DOHH2 (cell line): ENCODE measurements at regions not wholly inside any gene's neighbourhood (a gene's known extent, or its start where the extent isn't known, plus 50 kb on each side); places are given as distances from the start of the nearest gene placed in this dataset.

Source experiments
- H3F3A ChIP-seq: fragments of 200-600 bp; sonication (generic), shearing (Covaris generic); 2 replicates; pipeline ENCODE4 v1.6.0; 2016; ENCODE audit warnings: antibody characterized with exemption, mild to moderate bottlenecking; ENCODE audit not compliant: control insufficient read depth, insufficient read depth
- H3K27ac ChIP-seq: fragments of 200-600 bp; sonication (generic); 2 replicates; pipeline ENCODE4 v1.5.1; 2014; ENCODE audit warnings: low read depth, mild to moderate bottlenecking, low read length, moderate library complexity
- H3K27me3 ChIP-seq: fragments of 200-600 bp; sonication (generic); 2 replicates; pipeline ENCODE4 v1.6.1; 2014; ENCODE audit warnings: mild to moderate bottlenecking, low read length, mixed read lengths; ENCODE audit not compliant: control insufficient read depth
- H3K36me3 ChIP-seq: fragments of 200-600 bp; sonication (generic); 2 replicates; pipeline ENCODE4 v1.6.1; 2014; ENCODE audit warnings: mild to moderate bottlenecking, low read length, moderate library complexity, mixed read lengths; ENCODE audit not compliant: control insufficient read depth
- H3K4me1 ChIP-seq: fragments of 200-600 bp; sonication (generic); 2 replicates; pipeline ENCODE4 v1.6.1; 2014; ENCODE audit warnings: mild to moderate bottlenecking, low read length, mixed read lengths; ENCODE audit not compliant: control insufficient read depth
- H3K4me2 ChIP-seq: fragments of 200-600 bp; sonication (generic); 2 replicates; pipeline ENCODE4 v1.6.0; 2014; ENCODE audit warnings: mild to moderate bottlenecking, low read length, moderate library complexity
- H3K4me3 ChIP-seq: fragments of 200-600 bp; sonication (generic); 2 replicates; pipeline ENCODE4 v1.5.1; 2014; ENCODE audit warnings: mild to moderate bottlenecking, low read length, mixed read lengths
- H3K79me2 ChIP-seq: fragments of 200-600 bp; sonication (generic); 2 replicates; pipeline ENCODE4 v1.6.1; 2014; ENCODE audit warnings: mild to moderate bottlenecking, low read length, mixed read lengths; ENCODE audit not compliant: control insufficient read depth
- H3K9me2 ChIP-seq: fragments of 200-600 bp; sonication (generic); replicated peaks from 2 replicates; pipeline ENCODE4 v1.6.1; 2014; ENCODE audit warnings: mild to moderate bottlenecking, low read length, mixed read lengths; ENCODE audit not compliant: control insufficient read depth
- H3K9me3 ChIP-seq: fragments of 200-600 bp; sonication (generic); 2 replicates; pipeline ENCODE4 v1.6.1; 2014; ENCODE audit warnings: antibody characterized with exemption, low read length, mixed read lengths; ENCODE audit not compliant: control insufficient read depth, insufficient read depth
- H4K20me1 ChIP-seq: fragments of 200-600 bp; sonication (generic); 2 replicates; pipeline ENCODE4 v1.6.0; 2014; ENCODE audit warnings: low read depth, mild to moderate bottlenecking, antibody characterized with exemption, low read length, moderate library complexity; ENCODE audit not compliant: control insufficient read depth, insufficient read depth
- CTCF ChIP-seq: fragments of 200-600 bp; sonication (generic); IDR thresholded peaks from one replicate; pipeline ENCODE4 v1.5.1; 2014; ENCODE audit warnings: antibody characterized with exemption, mild to moderate bottlenecking, low read depth, low read length; ENCODE audit not compliant: poor library complexity, severe bottlenecking
- EZH2phosphoT487 ChIP-seq: fragments of 200-600 bp; sonication (generic); IDR thresholded peaks from 2 replicates; pipeline ENCODE4 v1.6.1; 2017; ENCODE audit warnings: borderline replicate concordance, mild to moderate bottlenecking, antibody characterized with exemption, low read length, moderate library complexity, mixed read lengths

GRCh38 chr10:89121764-89122020, 85.4 kb downstream of the CH25H start:
- Histone ChIP-seq H3K27ac (no peak overlapping the region), H3F3A (no peaks in the 10 kb centered on the region), H4K20me1 (no peaks in the 10 kb centered on the region), H3K9me2 (no peaks in the 10 kb centered on the region), H3K36me3 (no peaks in the 10 kb centered on the region), H3K79me2 (no peaks in the 10 kb centered on the region), H3K27me3 (peaks cover 6% of the 10 kb centered on the region), H3K9me3 (no peaks in the 10 kb centered on the region), H3K4me3 (no peak overlapping the region), H3K4me2 (no peak overlapping the region), H3K4me1 (peaks cover 6% of the 10 kb centered on the region; the same call in 1 of the 2 replicates)
- TF ChIP-seq CTCF (no peak), EZH2phosphoT487 (no peak)

GRCh38 chr10:89120931-89121763, 86.0 kb downstream of the CH25H start:
- no peaks in the 10 kb centered on the region for H3K36me3 ChIP-seq
- H3K79me2 ChIP-seq, result no peaks in the 10 kb centered on the region
- H3K4me2 ChIP-seq, result no peak overlapping the region
- no peak overlapping the region for H3K4me3 ChIP-seq
- TF ChIP-seq CTCF, result no peak
- TF ChIP-seq EZH2phosphoT487, result no peak
- H4K20me1 ChIP-seq, result no peaks in the 10 kb centered on the region
- H3K9me3 ChIP-seq, result no peaks in the 10 kb centered on the region
- H3K27me3 ChIP-seq, result peaks cover 6% of the 10 kb centered on the region
- H3K4me1 ChIP-seq, result peaks cover 6% of the 10 kb centered on the region; the same call in 1 of the 2 replicates
- no peak overlapping the region for H3K27ac ChIP-seq
- no peaks in the 10 kb centered on the region for H3F3A ChIP-seq
- H3K9me2 ChIP-seq, result no peaks in the 10 kb centered on the region

DNA sequence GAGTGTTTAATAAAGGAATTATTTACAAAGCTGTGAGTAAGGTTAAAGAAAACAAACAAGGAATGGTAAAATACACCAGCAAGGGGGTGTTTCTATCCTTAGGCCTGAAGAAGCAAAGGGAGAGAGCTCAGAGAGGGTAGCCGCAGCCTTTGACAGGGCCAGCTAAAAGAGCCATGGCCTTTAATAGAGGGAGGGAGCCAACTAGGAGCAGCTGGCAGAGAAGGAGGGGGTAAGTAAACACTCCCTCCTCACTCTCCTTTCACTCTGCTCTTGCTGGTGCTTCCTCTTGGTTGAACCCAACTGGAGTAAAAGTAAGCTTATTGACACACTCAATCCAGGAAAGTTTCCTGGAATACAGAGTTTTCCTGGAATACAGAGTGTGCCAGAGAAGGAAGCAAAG, 87.5 kb downstream of the CH25H start:
- H3F3A ChIP-seq, result no peaks in the 10 kb centered on the region
- no peaks in the 10 kb centered on the region for H3K36me3 ChIP-seq
- peaks cover 6% of the 10 kb centered on the region; the same call in 1 of the 2 replicates for H3K4me1 ChIP-seq
- TF ChIP-seq CTCF (no peak), EZH2phosphoT487 (no peak)
- H3K79me2 ChIP-seq, result no peaks in the 10 kb centered on the region
- no peak overlapping the region for H3K4me2 ChIP-seq
- no peaks in the 10 kb centered on the region for H4K20me1 ChIP-seq
- no peaks in the 10 kb centered on the region for H3K9me2 ChIP-seq
- H3K4me3 ChIP-seq, result no peak overlapping the region
- no peaks in the 10 kb centered on the region for H3K9me3 ChIP-seq
- H3K27ac ChIP-seq, result no peak overlapping the region
- H3K27me3 ChIP-seq, result peaks cover 6% of the 10 kb centered on the region
